ENCODE measurements at regions not wholly inside any gene's neighbourhood (a gene's known extent, or its start where the extent isn't known, plus 50 kb on each side); places are given as distances from the start of the nearest gene placed in this dataset.

DNA sequence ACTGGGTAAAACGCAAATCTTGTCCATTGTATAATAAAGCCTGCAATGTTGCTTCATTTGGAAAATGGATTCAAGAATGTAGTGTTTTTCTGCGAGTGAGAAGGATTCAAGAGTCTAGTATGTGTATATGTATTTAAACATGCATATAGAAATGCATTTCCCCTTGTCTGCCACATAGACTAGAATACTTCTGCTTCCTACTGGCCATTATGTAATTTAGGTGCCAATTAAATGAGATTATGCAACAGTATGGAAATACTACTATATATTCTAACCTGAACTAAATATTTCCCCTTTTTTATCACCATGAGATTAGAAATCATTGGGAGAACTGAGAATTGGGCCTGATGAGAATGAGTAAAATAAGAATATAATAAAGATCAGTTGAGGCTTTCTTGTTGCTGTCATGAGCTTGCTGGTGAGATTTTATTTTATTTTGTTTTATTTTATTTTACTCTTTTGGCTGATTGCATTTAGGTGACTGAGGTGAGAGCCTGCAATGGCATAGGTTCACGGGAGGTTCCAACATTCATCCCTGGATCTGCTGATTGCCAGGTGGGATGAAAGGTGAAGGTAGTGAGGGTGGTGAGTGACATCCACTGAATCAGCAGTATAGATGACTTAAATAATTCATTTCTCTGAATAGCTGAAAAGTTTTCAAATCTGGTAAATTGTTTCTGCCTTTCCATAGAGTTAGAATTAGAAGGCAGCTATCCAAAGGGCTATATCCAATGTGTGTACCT, 95.6 kb upstream of the SLC4A4 start:
- no peak for DNase-seq

DNA sequence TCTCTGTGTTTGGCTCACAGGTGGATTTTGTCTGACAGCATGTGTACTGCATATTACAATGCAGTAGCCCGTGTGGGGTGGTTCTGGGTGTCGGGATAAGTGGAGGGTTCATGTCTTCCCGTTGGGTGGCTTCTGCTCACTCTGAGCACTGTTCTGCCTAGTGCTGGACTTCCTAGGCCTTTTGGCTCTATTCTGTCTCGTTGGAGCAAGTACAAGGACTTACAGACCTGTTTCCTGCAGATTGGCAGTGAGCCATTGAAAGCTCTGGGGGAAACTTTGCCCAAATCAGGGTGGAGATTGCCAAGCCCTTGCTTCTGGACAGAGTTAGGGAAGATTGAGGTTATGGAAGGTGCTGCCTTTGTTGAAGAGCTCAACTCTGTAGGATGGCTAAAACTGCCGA, 91.1 kb upstream of the SLC4A4 start:
- no peak for DNase-seq

GRCh38 chr4:71251261-71251660, 87.6 kb upstream of the SLC4A4 start:
- no peak for DNase-seq

DNA sequence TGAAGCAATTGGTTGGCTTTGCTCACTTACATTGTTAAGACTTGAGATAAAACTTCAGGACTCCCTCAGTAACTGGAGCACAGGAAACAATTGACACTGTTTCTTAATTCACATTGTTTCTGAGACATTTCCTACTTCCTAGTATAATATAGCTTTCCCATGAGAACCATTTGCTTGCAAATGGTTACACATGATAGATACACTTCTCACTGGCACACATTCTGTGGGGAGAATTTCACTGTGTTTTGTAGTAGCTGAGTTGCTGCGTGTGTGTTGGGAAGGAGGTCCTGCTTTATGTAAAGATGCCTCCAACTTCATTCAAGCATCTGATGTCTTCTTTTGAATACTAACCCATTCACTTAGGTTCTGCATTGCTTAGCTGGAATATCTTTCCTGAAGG, 85.3 kb upstream of the SLC4A4 start:
- no peak for DNase-seq

DNA sequence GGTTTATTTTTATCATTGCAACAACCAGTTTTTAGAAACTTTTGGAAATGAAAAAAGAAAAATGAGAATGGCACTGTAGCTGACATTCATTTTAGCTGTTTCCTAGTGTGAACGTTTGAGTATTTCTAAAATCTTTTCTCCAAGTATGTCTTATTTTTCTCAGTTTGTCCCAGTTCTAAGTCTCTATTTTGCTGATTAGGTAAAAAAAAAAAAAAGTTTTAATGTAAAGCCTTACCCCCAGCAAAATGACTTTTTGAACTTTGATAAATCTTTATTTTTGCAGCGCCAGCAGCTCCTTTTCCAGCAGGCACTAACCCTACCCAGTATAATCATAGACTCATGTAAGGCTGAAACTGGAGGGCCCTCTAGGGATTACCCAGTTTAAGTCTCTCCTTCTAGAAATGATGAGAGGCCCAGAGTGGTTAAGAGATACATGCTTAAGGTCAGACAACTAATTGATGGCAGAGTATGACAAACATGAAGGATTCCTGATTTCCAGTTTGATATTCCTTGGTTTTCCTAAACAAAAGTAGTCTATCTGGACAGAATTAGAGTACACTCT, 84.3 kb upstream of the SLC4A4 start:
- no peak for DNase-seq

- no peak for DNase-seq
These were observed 82.8 kb upstream of the SLC4A4 start for GRCh38 chr4:71255976-71256375.

GRCh38 chr4:71257761-71258160, 81.1 kb upstream of the SLC4A4 start:
- DNase-seq = no peak

GRCh38 chr4:71258323-71258722, 80.5 kb upstream of the SLC4A4 start:
- no peak for DNase-seq

GRCh38 chr4:71259280-71259679, 79.5 kb upstream of the SLC4A4 start:
- no peak for DNase-seq

- no peak for DNase-seq
These were observed 78.9 kb upstream of the SLC4A4 start for GRCh38 chr4:71259911-71260331.

- no peak for DNase-seq
These were observed 78.3 kb upstream of the SLC4A4 start for GRCh38 chr4:71260544-71260943.

- DNase-seq = no peak
These were observed 77.8 kb upstream of the SLC4A4 start for GRCh38 chr4:71261001-71261400.

DNA sequence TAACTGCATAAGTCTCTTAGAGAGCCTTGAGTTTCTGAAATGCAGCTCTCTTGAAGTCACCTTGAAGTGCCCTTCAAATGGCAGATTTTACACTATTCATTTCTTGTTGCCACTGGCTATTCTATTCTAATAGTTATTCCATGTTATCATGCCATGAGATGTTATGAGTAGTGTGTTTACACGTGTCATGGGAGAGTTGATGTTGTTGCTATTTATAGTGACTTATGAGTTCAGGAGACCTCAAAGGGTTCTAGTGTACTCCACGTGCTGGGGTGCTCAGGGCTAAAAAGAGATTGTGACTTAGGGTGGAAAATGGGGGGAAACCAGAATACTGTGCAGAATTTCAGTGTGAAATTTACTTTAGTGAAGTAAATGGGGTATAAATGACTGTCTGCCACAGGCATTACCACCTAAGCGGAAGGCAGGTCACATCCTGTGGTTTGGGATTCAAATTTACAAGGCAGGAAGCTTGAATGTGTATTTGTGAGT, 77.1 kb upstream of the SLC4A4 start:
- no peak for DNase-seq

- DNase-seq = no peak
These were observed 76.7 kb upstream of the SLC4A4 start for GRCh38 chr4:71262161-71262560.

GRCh38 chr4:71266090-71266794, 72.6 kb upstream of the SLC4A4 start:
- DNase-seq = no peak

- DNase-seq = no peak
These were observed 71.6 kb upstream of the SLC4A4 start for GRCh38 chr4:71267244-71267643.

DNA sequence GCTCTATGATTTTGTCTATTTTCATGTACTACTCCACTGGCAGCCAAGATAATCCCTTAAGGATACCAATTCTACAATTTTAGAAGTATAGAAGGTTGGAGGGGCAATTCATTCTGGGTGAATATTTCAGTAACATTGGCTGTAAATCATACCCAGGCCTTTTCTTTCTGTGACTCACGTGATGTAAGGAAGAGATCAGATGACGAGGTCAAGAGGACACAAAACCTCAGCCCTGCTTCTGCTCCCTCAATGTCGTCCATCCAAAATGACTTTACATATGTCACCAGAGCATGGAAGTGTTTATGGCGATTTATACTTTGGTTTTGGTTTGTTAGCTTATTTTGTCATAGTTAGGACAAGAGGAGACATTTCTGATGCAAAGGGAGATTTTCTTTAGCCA, 70.7 kb upstream of the SLC4A4 start:
- DNase-seq = no peak

- DNase-seq = no peak
These were observed 69.6 kb upstream of the SLC4A4 start for GRCh38 chr4:71269233-71269632.

- DNase-seq = peak; percentile 17
These were observed 67.9 kb upstream of the SLC4A4 start for GRCh38 chr4:71270901-71271300.

GRCh38 chr4:71272976-71273375, 65.8 kb upstream of the SLC4A4 start:
- DNase-seq = no peak

- no peak for DNase-seq
These were observed 63.8 kb upstream of the SLC4A4 start for GRCh38 chr4:71275004-71275403.

DNA sequence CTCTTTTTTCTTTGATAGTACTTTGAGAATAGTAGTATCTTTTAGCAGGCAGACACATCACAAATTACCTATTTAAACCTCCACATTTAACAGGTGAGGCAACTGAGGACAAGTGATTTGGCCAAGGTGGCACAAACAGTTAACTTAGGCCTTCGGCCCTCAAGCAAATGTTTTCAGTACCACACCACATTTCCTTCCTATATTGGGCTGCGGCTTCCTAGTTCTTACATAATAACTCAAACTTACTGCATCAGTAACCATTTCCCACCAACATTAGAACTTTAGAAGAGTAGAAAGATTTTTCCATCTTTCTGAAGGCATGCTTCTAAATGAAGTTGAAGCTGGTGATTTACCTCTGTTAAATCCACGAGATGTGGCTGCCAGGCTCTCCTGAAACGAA, 63.2 kb upstream of the SLC4A4 start:
- no peak for DNase-seq

DNA sequence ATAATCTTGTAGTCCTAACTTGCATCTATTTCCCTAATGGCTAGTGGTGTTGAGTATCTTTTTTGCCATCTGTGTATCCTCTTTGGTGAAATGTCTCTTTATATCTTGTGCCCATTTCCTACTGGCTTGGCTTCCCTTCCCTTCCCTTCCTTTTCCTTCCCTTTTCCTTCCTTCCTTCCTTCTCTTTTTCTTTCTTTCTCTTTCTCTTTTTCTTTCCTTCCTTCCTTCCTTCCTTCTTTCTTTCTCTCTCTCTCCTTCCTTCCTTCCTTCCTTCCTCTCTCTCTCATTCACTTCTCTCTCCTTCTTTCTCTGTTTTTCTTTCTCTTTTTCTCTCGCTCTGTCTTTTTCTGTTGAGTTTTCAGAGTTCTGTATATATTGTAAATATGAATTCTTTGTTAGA, 61.5 kb upstream of the SLC4A4 start:
- DNase-seq = no peak

All from left kidney (tissue), 1 donor.